GM18907 (cell line): ENCODE measurements at regions not wholly inside any gene's neighbourhood (a gene's known extent, or its start where the extent isn't known, plus 50 kb on each side); places are given as distances from the start of the nearest gene placed in this dataset.

Source experiments
- ATAC-seq: cut with Tn5 transposase; IDR thresholded peaks from one replicate; pipeline ENCODE4 v1.9.1; 2021; ENCODE audit warnings: mild to moderate bottlenecking, moderate library complexity; ENCODE audit not compliant: unreplicated experiment

DNA sequence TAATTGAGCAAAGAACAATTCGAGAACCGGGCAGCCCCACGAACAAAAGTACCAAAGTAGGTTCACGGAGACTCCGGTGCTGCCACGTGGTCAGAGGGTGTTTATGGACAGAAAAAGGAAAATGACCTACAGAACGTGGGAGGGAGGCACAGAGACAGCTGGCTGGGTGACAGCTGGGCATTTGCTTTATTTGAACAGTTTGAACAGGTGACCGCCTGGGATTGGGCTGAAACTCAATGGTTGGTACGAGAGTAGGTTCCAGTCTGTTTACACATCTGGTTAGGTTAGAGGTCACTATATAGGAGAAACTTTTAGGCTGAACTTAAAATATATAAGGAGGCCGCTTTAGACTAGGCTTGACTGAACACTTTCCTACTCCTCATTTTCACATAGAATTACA is 50.6 kb upstream of the CELF2 start:
- ATAC-seq: no peak

GRCh38 chr10:10967581-10968256 is 50.0 kb upstream of the CELF2 start:
- ATAC-seq: no peak
